ENCODE measurements at regions not wholly inside any gene's neighbourhood (a gene's known extent, or its start where the extent isn't known, plus 50 kb on each side); places are given as distances from the start of the nearest gene placed in this dataset.

DNA sequence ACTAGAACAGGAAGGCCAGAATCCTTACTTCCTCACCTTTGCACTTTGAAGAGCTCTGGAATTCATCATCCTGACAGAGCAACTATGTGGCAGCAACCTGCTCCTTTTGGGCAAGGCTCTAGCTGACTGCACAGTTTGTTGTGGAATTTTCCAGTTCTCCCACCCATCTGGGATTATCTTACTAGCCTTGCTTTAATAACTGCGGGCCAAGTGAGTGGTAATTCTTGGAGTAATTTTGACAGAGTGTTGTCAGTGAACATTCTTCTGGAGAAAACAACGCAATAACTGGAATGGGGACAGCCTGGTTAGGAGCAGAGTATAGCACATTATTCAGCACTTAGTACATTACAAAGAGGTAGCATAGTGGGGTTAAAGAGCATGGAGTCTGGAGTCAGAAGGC is 75.3 kb downstream of the NTMT2 start:
- CTCF ChIA-PET (ENCODE audit: partially characterized antibody), result interaction anchor here (0.9 kb wide), 1 partner anchor 60 kb away, joined by 3 read pairs; no protein-coding TSS in a partner anchor
- H3K4me2 ChIP-seq (ENCODE audit: insufficient read depth in 1 of 2, low read depth in 2 of 2, low read length in 2 of 2), result no peak overlapping the region
- H3K14ac ChIP-seq (ENCODE audit: insufficient read length), result no peak overlapping the region
- no peaks in the 10 kb centered on the region for H3K9me3 ChIP-seq (ENCODE audit: insufficient read depth in 2 of 2, low read depth in 1 of 2, low read length in 1 of 2)
- POLR2A ChIA-PET (ENCODE audit: partially characterized antibody), result no interaction called here
- no peak overlapping the region for H3K27ac ChIP-seq (ENCODE audit: low read depth, low read length)
- no peak overlapping the region for H2AFZ ChIP-seq (ENCODE audit: low read length)
- H2BK20ac ChIP-seq (ENCODE audit: low read length), result no peak overlapping the region
- no peak overlapping the region for H2BK12ac ChIP-seq (ENCODE audit: low read depth, low read length)
- DNase-seq (ENCODE audit: low read depth in 1 of 2, low spot score in 2 of 2) (no peak), FAIRE-seq (no peak)
- H4K8ac ChIP-seq (ENCODE audit: extremely low read depth, insufficient read depth, low read length), result no peak overlapping the region
- no peak overlapping the region for H3K23ac ChIP-seq (ENCODE audit: insufficient read length)
- no peak overlapping the region for H3K4me3 ChIP-seq (ENCODE audit: extremely low read depth in 1 of 4, insufficient read depth in 2 of 4, low read depth in 3 of 4, low read length in 4 of 4)
- no peak overlapping the region for H2BK120ac ChIP-seq (replicated peaks; ENCODE audit: low read depth, low read length)
- no peak overlapping the region for H4K91ac ChIP-seq (replicated peaks; ENCODE audit: insufficient read length, low read length)
- H3K9ac ChIP-seq (replicated peaks in 1 of 4; ENCODE audit: extremely low read depth in 1 of 4, low read depth in 3 of 4, low read length in 3 of 4), result no peak overlapping the region
- H3K23me2 ChIP-seq (ENCODE audit: low read depth, low read length), result no peaks in the 10 kb centered on the region
- H3K79me1 ChIP-seq (ENCODE audit: low read depth, low read length), result no peaks in the 10 kb centered on the region
- no peaks in the 10 kb centered on the region for H3K36me3 ChIP-seq (ENCODE audit: control insufficient read depth in 2 of 4, insufficient read depth in 4 of 4, low read length in 3 of 4)
- H3K27me3 ChIP-seq (replicated peaks in 1 of 4; ENCODE audit: control insufficient read depth in 3 of 4, extremely low read depth in 1 of 4, insufficient read depth in 3 of 4, low read length in 3 of 4), result peaks cover 0 to 1% (median 0%) of the 10 kb centered on the region in 4 experiments; a peak in 1 of 7 replicates
- H4K5ac ChIP-seq (ENCODE audit: insufficient read length, low read depth, low read length), result no peak overlapping the region
- no peak overlapping the region for H2BK5ac ChIP-seq (ENCODE audit: low read depth, low read length)
- H2BK15ac ChIP-seq (ENCODE audit: low read length), result no peak overlapping the region
- H3K18ac ChIP-seq (ENCODE audit: extremely low read depth, low read length), result no peak overlapping the region
- H3K4me1 ChIP-seq (replicated peaks in 1 of 4; ENCODE audit: control insufficient read depth in 3 of 4, insufficient read depth in 4 of 4, low read length in 3 of 4), result no peaks in the 10 kb centered on the region
- no peak overlapping the region for H3K56ac ChIP-seq (replicated peaks; ENCODE audit: insufficient read length, low read depth, low read length)
- no peak overlapping the region for H3K4ac ChIP-seq (replicated peaks; ENCODE audit: insufficient read length, low read depth, low read length)
- H4K20me1 ChIP-seq (replicated peaks in 1 of 2; ENCODE audit: control insufficient read depth in 1 of 2, insufficient read depth in 2 of 2, low read length in 2 of 2), result no peaks in the 10 kb centered on the region
- H2AK5ac ChIP-seq (ENCODE audit: low read depth, low read length), result no peak overlapping the region
- no peaks in the 10 kb centered on the region for H3K79me2 ChIP-seq (ENCODE audit: control insufficient read depth in 1 of 2, insufficient read depth in 2 of 2, low read length in 2 of 2)
- 96% methylated on average over 2 of the region's 2 CpGs; no CpG with 5 or more reads in 1 of the 2 experiments for WGBS, 2 experiments (ENCODE audit: extremely low coverage in 1 of 2, insufficient coverage in 1 of 2, insufficient read length in 1 of 2, insufficient replicate concordance in 2 of 2, low coverage in 1 of 2, low lambda C conversion rate in 2 of 2, missing lambda C conversion rate in 1 of 2)
- TF ChIP-seq CBX8 (IDR thresholded peaks at IDR 0.05; ENCODE audit: borderline replicate concordance, low read depth, low read length), result no peak
- no peak for TF ChIP-seq YY1 (IDR thresholded peaks at IDR 0.05; ENCODE audit: low read depth, low read length)
- no peak for TF ChIP-seq CHD2 (IDR thresholded peaks at IDR 0.05; ENCODE audit: low read length)
- no peak for TF ChIP-seq SP2 (IDR thresholded peaks at IDR 0.05; ENCODE audit: low read length)
- TF ChIP-seq SP4 (IDR thresholded peaks at IDR 0.05; ENCODE audit: low read length), result no peak
- no peak for TF ChIP-seq MAFK (IDR thresholded peaks at IDR 0.05; ENCODE audit: low read depth, low read length)
- no peak for TF ChIP-seq CHD1 (IDR thresholded peaks at IDR 0.05; ENCODE audit: low read depth, low read length)
- TF ChIP-seq RAD21 (IDR thresholded peaks at IDR 0.05 in 1 of 2, conservative IDR thresholded peaks at IDR 0.05 in 1 of 2; ENCODE audit: low read depth in 2 of 2, low read length in 2 of 2), result no peak
- TF ChIP-seq NANOG (IDR thresholded peaks at IDR 0.05; ENCODE audit: insufficient read depth, low read depth, low read length, poor library complexity, severe bottlenecking), result no peak
- TF ChIP-seq SAP30 (IDR thresholded peaks at IDR 0.05; ENCODE audit: insufficient read depth, insufficient replicate concordance, low read length), result no peak
- no peak for TF ChIP-seq ATF2 (IDR thresholded peaks at IDR 0.05; ENCODE audit: low read length)
- no peak for TF ChIP-seq EP300 (IDR thresholded peaks at IDR 0.05; ENCODE audit: borderline replicate concordance in 1 of 2, low read depth in 2 of 2, low read length in 2 of 2)
- TF ChIP-seq KDM4A (IDR thresholded peaks at IDR 0.05; ENCODE audit: low read depth, low read length, severe bottlenecking), result no peak

Data from H1 (cell line).